ENCODE measurements at regions not wholly inside any gene's neighbourhood (a gene's known extent, or its start where the extent isn't known, plus 50 kb on each side); places are given as distances from the start of the nearest gene placed in this dataset.
A peak's percentile ranks its signal among the peaks of the same experiment; 100 is the strongest.

- Histone ChIP-seq H3K36me3 (ENCODE audit: control insufficient read depth, insufficient read depth, low read length) (no peaks in the 10 kb centered on the region), H3K4me3 (ENCODE audit: low read depth, low read length) (no peak overlapping the region), H3K9ac (ENCODE audit: low read depth, low read length) (no peak overlapping the region), H3K9me3 (ENCODE audit: control insufficient read depth, insufficient read depth, low read length) (no peaks in the 10 kb centered on the region), H3K27me3 (ENCODE audit: control insufficient read depth, insufficient read depth, low read length) (peaks cover 1% of the 10 kb centered on the region), H3K4me1 (ENCODE audit: control insufficient read depth, insufficient read depth, low read length) (peaks cover 8% of the 10 kb centered on the region)
These were observed 50.0 kb upstream of the LCTL start for GRCh38 chr15:66615846-66616245.

GRCh38 chr15:66617137-66618090 lies 51.6 kb upstream of the LCTL start:
- Histone ChIP-seq H3K4me3 (ENCODE audit: low read depth, low read length) (no peak overlapping the region), H3K9me3 (ENCODE audit: control insufficient read depth, insufficient read depth, low read length) (no peaks in the 10 kb centered on the region), H3K4me1 (ENCODE audit: control insufficient read depth, insufficient read depth, low read length) (peaks cover 15% of the 10 kb centered on the region), H3K9ac (ENCODE audit: low read depth, low read length) (no peak overlapping the region), H3K27me3 (ENCODE audit: control insufficient read depth, insufficient read depth, low read length) (peaks cover 10% of the 10 kb centered on the region), H3K36me3 (ENCODE audit: control insufficient read depth, insufficient read depth, low read length) (peaks cover 2% of the 10 kb centered on the region)

GRCh38 chr15:66619152-66619903 lies 53.5 kb upstream of the LCTL start:
- Histone ChIP-seq H3K27me3 (ENCODE audit: control insufficient read depth, insufficient read depth, low read length) (peaks cover 10% of the 10 kb centered on the region), H3K9me3 (ENCODE audit: control insufficient read depth, insufficient read depth, low read length) (no peaks in the 10 kb centered on the region), H3K36me3 (ENCODE audit: control insufficient read depth, insufficient read depth, low read length) (peaks cover 2% of the 10 kb centered on the region), H3K4me1 (ENCODE audit: control insufficient read depth, insufficient read depth, low read length) (peaks cover 15% of the 10 kb centered on the region), H3K4me3 (ENCODE audit: low read depth, low read length) (no peak overlapping the region), H3K9ac (ENCODE audit: low read depth, low read length) (no peak overlapping the region)

GRCh38 chr15:66620341-66620740 lies 54.5 kb upstream of the LCTL start:
- Histone ChIP-seq H3K9ac (ENCODE audit: low read depth, low read length) (no peak overlapping the region), H3K9me3 (ENCODE audit: control insufficient read depth, insufficient read depth, low read length) (no peaks in the 10 kb centered on the region), H3K4me1 (ENCODE audit: control insufficient read depth, insufficient read depth, low read length) (peaks cover 15% of the 10 kb centered on the region), H3K27me3 (ENCODE audit: control insufficient read depth, insufficient read depth, low read length) (peaks cover 10% of the 10 kb centered on the region), H3K36me3 (ENCODE audit: control insufficient read depth, insufficient read depth, low read length) (peaks cover 2% of the 10 kb centered on the region), H3K4me3 (ENCODE audit: low read depth, low read length) (no peak overlapping the region)

GRCh38 chr15:66620744-66621344 lies 55.0 kb upstream of the LCTL start:
- no peak overlapping the region for H3K9ac ChIP-seq (ENCODE audit: low read depth, low read length)
- peaks cover 2% of the 10 kb centered on the region for H3K36me3 ChIP-seq (ENCODE audit: control insufficient read depth, insufficient read depth, low read length)
- H3K4me3 ChIP-seq (ENCODE audit: low read depth, low read length) = no peak overlapping the region
- H3K27me3 ChIP-seq (ENCODE audit: control insufficient read depth, insufficient read depth, low read length) = peaks cover 10% of the 10 kb centered on the region
- no peaks in the 10 kb centered on the region for H3K9me3 ChIP-seq (ENCODE audit: control insufficient read depth, insufficient read depth, low read length)
- peaks cover 20% of the 10 kb centered on the region for H3K4me1 ChIP-seq (ENCODE audit: control insufficient read depth, insufficient read depth, low read length)

- H3K4me1 ChIP-seq (ENCODE audit: control insufficient read depth, insufficient read depth, low read length) = peaks cover 23% of the 10 kb centered on the region
- peaks cover 2% of the 10 kb centered on the region for H3K36me3 ChIP-seq (ENCODE audit: control insufficient read depth, insufficient read depth, low read length)
- H3K9ac ChIP-seq (ENCODE audit: low read depth, low read length) = no peak overlapping the region
- H3K27me3 ChIP-seq (ENCODE audit: control insufficient read depth, insufficient read depth, low read length) = peaks cover 10% of the 10 kb centered on the region
- no peaks in the 10 kb centered on the region for H3K9me3 ChIP-seq (ENCODE audit: control insufficient read depth, insufficient read depth, low read length)
- H3K4me3 ChIP-seq (ENCODE audit: low read depth, low read length) = peak overlapping the region; percentile 26
These were observed 56.0 kb upstream of the LCTL start for GRCh38 chr15:66621491-66622467.

GRCh38 chr15:66622591-66623022 lies 56.8 kb upstream of the LCTL start:
- peaks cover 23% of the 10 kb centered on the region for H3K4me1 ChIP-seq (ENCODE audit: control insufficient read depth, insufficient read depth, low read length)
- H3K36me3 ChIP-seq (ENCODE audit: control insufficient read depth, insufficient read depth, low read length) = peaks cover 2% of the 10 kb centered on the region
- no peaks in the 10 kb centered on the region for H3K9me3 ChIP-seq (ENCODE audit: control insufficient read depth, insufficient read depth, low read length)
- peaks cover 10% of the 10 kb centered on the region for H3K27me3 ChIP-seq (ENCODE audit: control insufficient read depth, insufficient read depth, low read length)
- no peak overlapping the region for H3K4me3 ChIP-seq (ENCODE audit: low read depth, low read length)
- H3K9ac ChIP-seq (ENCODE audit: low read depth, low read length) = no peak overlapping the region

GRCh38 chr15:66623801-66624453 lies 58.1 kb upstream of the LCTL start:
- H3K4me3 ChIP-seq (ENCODE audit: low read depth, low read length) = no peak overlapping the region
- H3K36me3 ChIP-seq (ENCODE audit: control insufficient read depth, insufficient read depth, low read length) = peaks cover 2% of the 10 kb centered on the region
- no peak overlapping the region for H3K9ac ChIP-seq (ENCODE audit: low read depth, low read length)
- H3K4me1 ChIP-seq (ENCODE audit: control insufficient read depth, insufficient read depth, low read length) = peaks cover 23% of the 10 kb centered on the region
- peaks cover 10% of the 10 kb centered on the region for H3K27me3 ChIP-seq (ENCODE audit: control insufficient read depth, insufficient read depth, low read length)
- no peaks in the 10 kb centered on the region for H3K9me3 ChIP-seq (ENCODE audit: control insufficient read depth, insufficient read depth, low read length)

GRCh38 chr15:66625531-66625930 lies 59.7 kb upstream of the LCTL start:
- Histone ChIP-seq H3K27me3 (ENCODE audit: control insufficient read depth, insufficient read depth, low read length) (peaks cover 10% of the 10 kb centered on the region), H3K4me1 (ENCODE audit: control insufficient read depth, insufficient read depth, low read length) (peaks cover 18% of the 10 kb centered on the region), H3K36me3 (ENCODE audit: control insufficient read depth, insufficient read depth, low read length) (peaks cover 2% of the 10 kb centered on the region), H3K9ac (ENCODE audit: low read depth, low read length) (no peak overlapping the region), H3K4me3 (ENCODE audit: low read depth, low read length) (no peak overlapping the region), H3K9me3 (ENCODE audit: control insufficient read depth, insufficient read depth, low read length) (no peaks in the 10 kb centered on the region)

GRCh38 chr15:66625974-66626373 lies 60.2 kb upstream of the LCTL start:
- peaks cover 8% of the 10 kb centered on the region for H3K27me3 ChIP-seq (ENCODE audit: control insufficient read depth, insufficient read depth, low read length)
- peaks cover 14% of the 10 kb centered on the region for H3K4me1 ChIP-seq (ENCODE audit: control insufficient read depth, insufficient read depth, low read length)
- H3K9ac ChIP-seq (ENCODE audit: low read depth, low read length) = no peak overlapping the region
- H3K36me3 ChIP-seq (ENCODE audit: control insufficient read depth, insufficient read depth, low read length) = peaks cover 2% of the 10 kb centered on the region
- no peaks in the 10 kb centered on the region for H3K9me3 ChIP-seq (ENCODE audit: control insufficient read depth, insufficient read depth, low read length)
- H3K4me3 ChIP-seq (ENCODE audit: low read depth, low read length) = no peak overlapping the region

Data from iPS-15b (cell line).